ENCODE measurements at regions not wholly inside any gene's neighbourhood (a gene's known extent, or its start where the extent isn't known, plus 50 kb on each side); places are given as distances from the start of the nearest gene placed in this dataset.

DNA sequence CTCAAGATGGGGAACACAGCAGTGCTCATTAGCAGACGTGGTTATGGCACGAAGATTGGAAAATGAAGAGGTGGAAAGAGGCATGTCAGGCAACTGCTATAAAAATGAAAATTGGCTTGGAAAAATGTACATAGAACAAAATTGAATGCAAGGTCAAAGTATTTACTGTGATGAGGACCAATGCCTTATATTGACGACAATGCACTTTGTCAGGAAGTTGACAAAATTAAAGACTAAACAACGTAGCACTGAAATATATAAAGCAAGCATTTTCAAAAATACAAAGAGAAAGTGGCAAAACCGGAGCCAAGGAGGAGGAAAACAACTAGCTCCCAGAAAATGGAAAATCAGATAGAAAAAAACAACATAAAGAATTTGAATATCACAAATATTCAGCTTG lies 113.7 kb upstream of the SGCG start:
- in situ Hi-C loops (cut with HindIII; ENCODE audit: low pct_unique_long_range_greater_than_20kb, low sequenced_read_pairs), result no loop called here
- DNase-seq (ENCODE audit: low read depth, low spot score) (no peak), ATAC-seq (no peak)
- H3K27ac ChIP-seq (ENCODE audit: low read length), result no peak overlapping the region
- TF ChIP-seq TCF7L2 (IDR thresholded peaks at IDR 0.05; ENCODE audit: low read depth, low read length) (no peak), SIN3A (IDR thresholded peaks at IDR 0.05; ENCODE audit: borderline replicate concordance, insufficient read depth, low read depth, low read length) (no peak), CTCF (IDR thresholded peaks at IDR 0.05) (no peak), REST (IDR thresholded peaks at IDR 0.05; ENCODE audit: insufficient read depth in 1 of 2, low read depth in 2 of 2, low read length in 1 of 2) (no peak), POLR2AphosphoS5 (IDR thresholded peaks at IDR 0.05; ENCODE audit: low read depth, low read length) (no peak)
- H3K4me1 ChIP-seq (ENCODE audit: control insufficient read depth, insufficient read depth, low read length), result no peaks in the 10 kb centered on the region
- H3K9me3 ChIP-seq (ENCODE audit: control insufficient read depth, insufficient read depth, low read depth, low read length), result no peaks in the 10 kb centered on the region
- H3K4me3 ChIP-seq (ENCODE audit: low read depth in 2 of 2, low read length in 2 of 2), result no peak overlapping the region
- ChIA-PET POLR2A (no interaction called here), CTCF (no interaction called here)
- no peaks in the 10 kb centered on the region for H3K36me3 ChIP-seq (ENCODE audit: control insufficient read depth, insufficient read depth, low read length)
- no TSS peak for BruUV-seq (replicated peaks)
- H3K27me3 ChIP-seq (ENCODE audit: control insufficient read depth, insufficient read depth, low read length), result no peaks in the 10 kb centered on the region
- intact Hi-C loops (cut with micrococcal nuclease; ENCODE audit: unreplicated experiment), result no loop called here

GRCh38 chr13:23069566-23069965 lies 111.2 kb upstream of the SGCG start:
- Histone ChIP-seq H3K4me1 (ENCODE audit: control insufficient read depth, insufficient read depth, low read length) (no peaks in the 10 kb centered on the region), H3K4me3 (ENCODE audit: low read depth in 2 of 2, low read length in 2 of 2) (no peak overlapping the region), H3K9me3 (ENCODE audit: control insufficient read depth, insufficient read depth, low read depth, low read length) (no peaks in the 10 kb centered on the region), H3K27ac (ENCODE audit: low read length) (no peak overlapping the region), H3K27me3 (ENCODE audit: control insufficient read depth, insufficient read depth, low read length) (no peaks in the 10 kb centered on the region), H3K36me3 (ENCODE audit: control insufficient read depth, insufficient read depth, low read length) (no peaks in the 10 kb centered on the region)
- ChIA-PET POLR2A (no interaction called here), CTCF (no interaction called here)
- no TSS peak for BruUV-seq (replicated peaks)
- in situ Hi-C loops (cut with HindIII; ENCODE audit: low pct_unique_long_range_greater_than_20kb, low sequenced_read_pairs), result no loop called here
- DNase-seq (ENCODE audit: low read depth, low spot score), result no peak
- intact Hi-C loops (cut with micrococcal nuclease; ENCODE audit: unreplicated experiment), result no loop called here
- TF ChIP-seq REST (IDR thresholded peaks at IDR 0.05; ENCODE audit: insufficient read depth in 1 of 2, low read depth in 2 of 2, low read length in 1 of 2), result no peak
- ATAC-seq, result no peak
